CD14-positive monocyte (primary cell): ENCODE measurements at regions not wholly inside any gene's neighbourhood (a gene's known extent, or its start where the extent isn't known, plus 50 kb on each side); places are given as distances from the start of the nearest gene placed in this dataset.

Experiments
- DNase-seq, 3 donors: peaks; one replicate each; pipeline ENCODE4 v3.0.0-alpha.2; 2011 to 2022
- H2AFZ ChIP-seq: 2 replicates; pipeline ENCODE4 v1.6.0; 2012; ENCODE audit warnings: mild to moderate bottlenecking, low read depth, low read length, inconsistent platforms; ENCODE audit not compliant: insufficient read depth, poor library complexity, severe bottlenecking
- H3K27ac ChIP-seq, 2 donors: 1 replicate in 1 of 2; 2 replicates in 1 of 2; pipeline ENCODE4 v1.5.1; 2012 to 2013; ENCODE audit warnings: low read length in 2 of 2, control low read depth in 1 of 2, inconsistent platforms in 1 of 2, low read depth in 1 of 2, mild to moderate bottlenecking in 1 of 2
- H3K27me3 ChIP-seq, 2 donors: one replicate each; pipeline versions ENCODE4 v1.6.0 to v1.6.1; 2011 to 2013; ENCODE audit warnings: low read length in 2 of 2; ENCODE audit not compliant: control insufficient read depth in 2 of 2, insufficient read depth in 2 of 2
- H3K36me3 ChIP-seq, 2 donors: replicated peaks in 1 of 2; 1 replicate in 1 of 2; 2 replicates in 1 of 2; pipeline versions ENCODE4 v1.5.1 to v1.6.1; 2012 to 2013; ENCODE audit warnings: low read length in 2 of 2, control low read depth in 1 of 2, inconsistent platforms in 1 of 2, mild to moderate bottlenecking in 1 of 2; ENCODE audit not compliant: insufficient read depth in 2 of 2, control insufficient read depth in 1 of 2
- H3K4me1 ChIP-seq, 2 donors: 1 replicate in 1 of 2; 2 replicates in 1 of 2; pipeline versions ENCODE4 v1.5.1 to v1.6.1; 2012 to 2013; ENCODE audit warnings: low read length in 2 of 2, control low read depth in 1 of 2, inconsistent platforms in 1 of 2, mild to moderate bottlenecking in 1 of 2, moderate library complexity in 1 of 2; ENCODE audit not compliant: insufficient read depth in 2 of 2, control insufficient read depth in 1 of 2
- H3K4me2 ChIP-seq: replicated peaks from 2 replicates; pipeline ENCODE3; 2012; ENCODE audit warnings: low read length, moderate library complexity, mild to moderate bottlenecking; ENCODE audit not compliant: poor library complexity, severe bottlenecking; ENCODE audit errors: extremely low read depth
- H3K4me3 ChIP-seq, 3 experiments: fragments of 200-600 bp in 1 of 3; sonication (generic) in 1 of 3; replicated peaks in 1 of 3; 1 replicate in 2 of 3; 2 replicates in 1 of 3; pipeline ENCODE4 v1.5.1; 2011 to 2013; ENCODE audit warnings: low read length in 3 of 3, mild to moderate bottlenecking in 3 of 3, control low read depth in 2 of 3, low read depth in 2 of 3, inconsistent platforms in 1 of 3, moderate library complexity in 1 of 3
- H3K79me2 ChIP-seq: 2 replicates; pipeline ENCODE4 v1.6.0; 2012; ENCODE audit warnings: mild to moderate bottlenecking, control low read depth, inconsistent platforms, low read length, moderate library complexity; ENCODE audit not compliant: insufficient read depth
- H3K9ac ChIP-seq: 2 replicates; pipeline ENCODE4 v1.6.0; 2017; ENCODE audit warnings: low read length, mild to moderate bottlenecking; ENCODE audit not compliant: insufficient read depth, poor library complexity, severe bottlenecking
- H3K9me3 ChIP-seq, 2 donors: replicated peaks in 1 of 2; 1 replicate in 1 of 2; 2 replicates in 1 of 2; pipeline versions ENCODE4 v1.5.1 to v1.6.1; 2012 to 2013; ENCODE audit warnings: low read length in 2 of 2, control low read depth in 1 of 2; ENCODE audit not compliant: control insufficient read depth in 1 of 2, insufficient read depth in 1 of 2
- H4K20me1 ChIP-seq: 2 replicates; pipeline ENCODE4 v1.6.0; 2012; ENCODE audit warnings: mild to moderate bottlenecking, low read length, control low read depth, moderate library complexity; ENCODE audit not compliant: insufficient read depth
- H3K27ac Mint-ChIP-seq, 7 donors: one replicate each; pipeline ENCODE4 v1.8.0; 2020; ENCODE audit warnings: mild to moderate bottlenecking in 7 of 7, mixed read lengths in 7 of 7, moderate library complexity in 6 of 7, inconsistent platforms in 2 of 7
- H3K27me3 Mint-ChIP-seq, 3 donors: one replicate each; pipeline ENCODE4 v1.8.0; 2021 to 2022; ENCODE audit warnings: low read depth in 3 of 3, mild to moderate bottlenecking in 3 of 3, mixed read lengths in 3 of 3, moderate library complexity in 3 of 3, inconsistent platforms in 1 of 3
- H3K36me3 Mint-ChIP-seq, 2 donors: one replicate each; pipeline ENCODE4 v1.8.0; 2020; ENCODE audit warnings: mixed read lengths in 2 of 2, inconsistent platforms in 1 of 2, mild to moderate bottlenecking in 1 of 2
- H3K4me1 Mint-ChIP-seq: one replicate; pipeline ENCODE4 v1.8.0; 2020; ENCODE audit warnings: mild to moderate bottlenecking, mixed read lengths
- H3K4me3 Mint-ChIP-seq, 2 donors: one replicate each; pipeline ENCODE4 v1.8.0; 2020; ENCODE audit warnings: mild to moderate bottlenecking in 2 of 2, mixed read lengths in 2 of 2, moderate library complexity in 1 of 2
- H3K9me3 Mint-ChIP-seq, 7 donors: one replicate each; pipeline ENCODE4 v1.8.0; 2020 to 2022; ENCODE audit warnings: mixed read lengths in 7 of 7, mild to moderate bottlenecking in 6 of 7, moderate library complexity in 6 of 7, inconsistent platforms in 2 of 7
- WGBS: methylation state at CpG from one replicate; pipeline ENCODE4 v1.1.5; 2013; ENCODE audit warnings: missing lambda C conversion rate; ENCODE audit not compliant: insufficient coverage; 5-methylcytosine and 5-hydroxymethylcytosine counted together
- intact Hi-C, 2 donors: fragments of 100-400 bp; cut with micrococcal nuclease; formaldehyde crosslinking; loops; one replicate each; pipeline versions ENCODE4 v1.15.0 to v1.15.1; 2023
- TF ChIP-seq, protein P1 (sequence below): fragments of 200-600 bp; IDR thresholded peaks from one replicate; pipeline ENCODE4 v1.8.0; 2022; ENCODE audit warnings: antibody characterized with exemption, mild to moderate bottlenecking

DNA sequence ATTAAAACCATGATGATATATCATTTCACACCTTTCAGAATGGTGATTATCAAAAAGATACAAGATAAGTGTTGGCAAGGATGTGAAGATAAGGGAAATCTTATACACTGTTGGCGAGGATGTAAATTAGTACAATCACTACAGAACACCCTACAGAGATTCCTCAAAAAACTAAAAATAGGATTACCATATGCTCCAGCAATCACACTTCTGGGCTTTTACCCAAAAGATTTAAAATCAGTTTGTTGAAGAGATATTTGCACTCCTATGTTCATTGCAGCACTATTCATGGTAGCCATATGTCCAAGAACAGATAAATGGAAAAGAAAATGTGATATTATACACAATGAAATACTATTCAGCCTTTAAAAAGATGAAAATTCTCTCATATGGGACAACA lies 240.4 kb downstream of the GABRG1 start:
- Mint-ChIP-seq H3K4me3 (no peak overlapping the region), H3K36me3 (no peaks in the 10 kb centered on the region), H3K27me3 (no peaks in the 10 kb centered on the region), H3K27ac (no peak overlapping the region), H3K4me1 (no peaks in the 10 kb centered on the region), H3K9me3 (peaks cover 2 to 12% (median 2%) of the 10 kb centered on the region in 7 donors)
- H4K20me1 ChIP-seq, result no peaks in the 10 kb centered on the region
- H3K4me1 ChIP-seq, result no peaks in the 10 kb centered on the region
- H3K36me3 ChIP-seq, result no peaks in the 10 kb centered on the region
- H3K4me3 ChIP-seq, result no peak overlapping the region
- H3K9ac ChIP-seq, result no peak overlapping the region
- no peak overlapping the region for H2AFZ ChIP-seq
- H3K27me3 ChIP-seq, result no peaks in the 10 kb centered on the region
- no peaks in the 10 kb centered on the region for H3K9me3 ChIP-seq
- no peak for DNase-seq
- H3K4me2 ChIP-seq, result no peak overlapping the region
- no peak overlapping the region for H3K27ac ChIP-seq
- WGBS, result no CpG with 5 or more reads among the region's 1 CpG
- intact Hi-C loops, result no loop called here
- H3K79me2 ChIP-seq, result no peaks in the 10 kb centered on the region
- TF ChIP-seq, protein P1, sequence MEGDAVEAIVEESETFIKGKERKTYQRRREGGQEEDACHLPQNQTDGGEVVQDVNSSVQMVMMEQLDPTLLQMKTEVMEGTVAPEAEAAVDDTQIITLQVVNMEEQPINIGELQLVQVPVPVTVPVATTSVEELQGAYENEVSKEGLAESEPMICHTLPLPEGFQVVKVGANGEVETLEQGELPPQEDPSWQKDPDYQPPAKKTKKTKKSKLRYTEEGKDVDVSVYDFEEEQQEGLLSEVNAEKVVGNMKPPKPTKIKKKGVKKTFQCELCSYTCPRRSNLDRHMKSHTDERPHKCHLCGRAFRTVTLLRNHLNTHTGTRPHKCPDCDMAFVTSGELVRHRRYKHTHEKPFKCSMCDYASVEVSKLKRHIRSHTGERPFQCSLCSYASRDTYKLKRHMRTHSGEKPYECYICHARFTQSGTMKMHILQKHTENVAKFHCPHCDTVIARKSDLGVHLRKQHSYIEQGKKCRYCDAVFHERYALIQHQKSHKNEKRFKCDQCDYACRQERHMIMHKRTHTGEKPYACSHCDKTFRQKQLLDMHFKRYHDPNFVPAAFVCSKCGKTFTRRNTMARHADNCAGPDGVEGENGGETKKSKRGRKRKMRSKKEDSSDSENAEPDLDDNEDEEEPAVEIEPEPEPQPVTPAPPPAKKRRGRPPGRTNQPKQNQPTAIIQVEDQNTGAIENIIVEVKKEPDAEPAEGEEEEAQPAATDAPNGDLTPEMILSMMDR, result no peak

DNA sequence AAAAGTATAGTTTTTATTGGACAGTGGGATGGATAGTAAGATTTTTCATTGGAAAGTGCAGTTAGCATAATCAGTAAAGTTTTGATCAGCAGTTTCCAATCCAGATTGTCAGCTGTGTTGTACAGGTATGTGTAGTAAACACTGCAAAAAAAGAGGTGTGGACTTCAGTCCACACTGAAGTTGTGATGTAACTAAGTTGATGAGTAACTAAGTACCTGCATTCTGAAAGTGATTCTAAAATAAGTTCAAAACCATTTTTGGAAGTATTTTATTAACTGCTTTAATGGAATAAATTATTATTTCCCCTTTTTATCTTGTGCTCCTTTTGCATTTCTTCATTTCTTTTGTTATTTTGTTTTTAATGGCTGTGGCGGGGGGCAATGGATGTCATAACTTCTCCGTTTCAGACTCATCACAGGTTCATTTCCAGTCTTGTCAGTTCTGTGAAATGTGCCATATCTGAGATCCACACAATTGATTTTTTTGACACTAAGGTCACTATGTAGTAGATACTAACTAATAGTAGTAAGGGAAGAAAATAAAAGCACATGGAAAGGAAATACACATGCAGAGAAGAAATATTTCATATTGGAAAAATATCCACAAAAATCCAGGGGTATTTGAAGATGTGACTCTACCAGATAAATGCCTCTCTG lies 247.5 kb downstream of the GABRG1 start:
- no peaks in the 10 kb centered on the region for H4K20me1 ChIP-seq
- DNase-seq, result no peak
- no peaks in the 10 kb centered on the region for H3K4me1 Mint-ChIP-seq
- no CpG with 5 or more reads among the region's 2 CpGs for WGBS
- H3K9me3 Mint-ChIP-seq, result peaks cover 0 to 3% (median 2%) of the 10 kb centered on the region in 7 donors
- TF ChIP-seq, protein P1, result no peak
- H3K36me3 Mint-ChIP-seq, result no peaks in the 10 kb centered on the region
- no peaks in the 10 kb centered on the region for H3K79me2 ChIP-seq
- H3K27ac Mint-ChIP-seq, result no peak overlapping the region
- no peaks in the 10 kb centered on the region for H3K27me3 ChIP-seq
- H3K4me2 ChIP-seq, result no peak overlapping the region
- H3K27ac ChIP-seq, result no peak overlapping the region
- H3K9me3 ChIP-seq, result no peaks in the 10 kb centered on the region
- no peak overlapping the region for H3K4me3 Mint-ChIP-seq
- H3K27me3 Mint-ChIP-seq, result no peaks in the 10 kb centered on the region
- intact Hi-C loops, result no loop called here
- no peak overlapping the region for H3K4me3 ChIP-seq
- H3K9ac ChIP-seq, result no peak overlapping the region
- H3K4me1 ChIP-seq, result no peaks in the 10 kb centered on the region
- no peaks in the 10 kb centered on the region for H3K36me3 ChIP-seq
- no peak overlapping the region for H2AFZ ChIP-seq
